ENCODE measurements at regions not wholly inside any gene's neighbourhood (a gene's known extent, or its start where the extent isn't known, plus 50 kb on each side); places are given as distances from the start of the nearest gene placed in this dataset.
"Not testable (repeated sequence)": the region's sequence is repeated elsewhere in the genome, so short reads cannot be mapped to it uniquely, and the experiment has no call there.

- DNase-seq (ENCODE audit: low read depth in 2 of 3, low spot score in 2 of 3): no peak
Observed at GRCh38 chr6:168942646-168943045, 311.0 kb downstream of the THBS2 start.

- DNase-seq (ENCODE audit: low read depth in 2 of 3, low spot score in 2 of 3): no peak
Observed at GRCh38 chr6:168941036-168941435, 312.6 kb downstream of the THBS2 start.

GRCh38 chr6:168939796-168940195 is 313.9 kb downstream of the THBS2 start:
- no peak for DNase-seq (ENCODE audit: low read depth in 2 of 3, low spot score in 2 of 3)

GRCh38 chr6:168939041-168939440 is 314.6 kb downstream of the THBS2 start:
- no peak for DNase-seq (ENCODE audit: low read depth in 2 of 3, low spot score in 2 of 3)

- no peak for DNase-seq (ENCODE audit: low read depth in 2 of 3, low spot score in 2 of 3)
Observed at GRCh38 chr6:168938546-168938945, 315.1 kb downstream of the THBS2 start.

- no peak for DNase-seq (ENCODE audit: low read depth in 2 of 3, low spot score in 2 of 3)
Observed at GRCh38 chr6:168937054-168937453, 316.6 kb downstream of the THBS2 start.

- no peak for DNase-seq (ENCODE audit: low read depth in 2 of 3, low spot score in 2 of 3)
Observed at GRCh38 chr6:168935628-168936010, 318.0 kb downstream of the THBS2 start.

GRCh38 chr6:168934660-168935627 is 318.7 kb downstream of the THBS2 start:
- no peak for DNase-seq (ENCODE audit: low read depth in 2 of 3, low spot score in 2 of 3)

- not testable (repeated sequence) for DNase-seq (ENCODE audit: low read depth in 2 of 3, low spot score in 2 of 3)
Observed at GRCh38 chr6:168932171-168932570, 321.5 kb downstream of the THBS2 start.

- not testable (repeated sequence) for DNase-seq (ENCODE audit: low read depth in 2 of 3, low spot score in 2 of 3)
Observed at GRCh38 chr6:168931072-168931471, 322.6 kb downstream of the THBS2 start.

- no peak for DNase-seq (ENCODE audit: low read depth in 2 of 3, low spot score in 2 of 3)
Observed at GRCh38 chr6:168929871-168930450, 323.7 kb downstream of the THBS2 start.

GRCh38 chr6:168928012-168928411 is 325.6 kb downstream of the THBS2 start:
- DNase-seq (ENCODE audit: low read depth in 2 of 3, low spot score in 2 of 3): no peak

GRCh38 chr6:168927026-168927425 is 326.6 kb downstream of the THBS2 start:
- no peak for DNase-seq (ENCODE audit: low read depth in 2 of 3, low spot score in 2 of 3)

- no peak for DNase-seq (ENCODE audit: low read depth in 2 of 3, low spot score in 2 of 3)
Observed at GRCh38 chr6:168926306-168926705, 327.3 kb downstream of the THBS2 start.

GRCh38 chr6:168925671-168926070 is 328.0 kb downstream of the THBS2 start:
- DNase-seq (ENCODE audit: low read depth in 2 of 3, low spot score in 2 of 3): no peak

- DNase-seq (ENCODE audit: low read depth in 2 of 3, low spot score in 2 of 3): no peak
Observed at GRCh38 chr6:168923171-168923570, 330.5 kb downstream of the THBS2 start.

GRCh38 chr6:168922436-168922835 is 331.2 kb downstream of the THBS2 start:
- DNase-seq (ENCODE audit: low read depth in 2 of 3, low spot score in 2 of 3): no peak

GRCh38 chr6:168920289-168920688 is 333.4 kb downstream of the THBS2 start:
- no peak for DNase-seq (ENCODE audit: low read depth in 2 of 3, low spot score in 2 of 3)

- DNase-seq (ENCODE audit: low read depth in 2 of 3, low spot score in 2 of 3): no peak
Observed at GRCh38 chr6:168919470-168920179, 334.0 kb downstream of the THBS2 start.

GRCh38 chr6:168916576-168917211 is 337.0 kb downstream of the THBS2 start:
- no peak for DNase-seq (ENCODE audit: low read depth in 2 of 3, low spot score in 2 of 3)

- DNase-seq (ENCODE audit: low read depth in 2 of 3, low spot score in 2 of 3): no peak
Observed at GRCh38 chr6:168915855-168916254, 337.8 kb downstream of the THBS2 start.

Data from activated CD8-positive, alpha-beta memory T cell treated with anti-CD3 and anti-CD28 coated beads for 48 hours (primary cell).